Sigmoid colon (tissue), 6 donors: ENCODE measurements at regions not wholly inside any gene's neighbourhood (a gene's known extent, or its start where the extent isn't known, plus 50 kb on each side); places are given as distances from the start of the nearest gene placed in this dataset.
A peak's percentile ranks its signal among the peaks of the same experiment; 100 is the strongest.

Experiments
- DNase-seq: peaks from one replicate; pipeline ENCODE4 v3.0.0-alpha.2; 2019
- H3K27ac ChIP-seq, 4 donors: fragments of 200-600 bp; sonication (generic); one replicate each; pipeline ENCODE4 v1.5.1; 2016 to 2019; ENCODE audit warnings: mild to moderate bottlenecking in 1 of 4
- H3K27me3 ChIP-seq, 3 donors: fragments of 200-600 bp; sonication (generic); one replicate each; pipeline ENCODE4 v1.5.1; 2019; ENCODE audit warnings: mild to moderate bottlenecking in 1 of 3
- H3K36me3 ChIP-seq, 4 donors: fragments of 200-600 bp; sonication (generic); one replicate each; pipeline ENCODE4 v1.5.1; 2016 to 2019
- H3K4me1 ChIP-seq, 4 donors: fragments of 200-600 bp; sonication (generic); one replicate each; pipeline ENCODE4 v1.5.1; 2017 to 2019
- H3K4me3 ChIP-seq, 4 donors: fragments of 200-600 bp; sonication (generic); one replicate each; pipeline ENCODE4 v1.5.1; 2017 to 2019; ENCODE audit warnings: mild to moderate bottlenecking in 2 of 4, moderate library complexity in 1 of 4
- H3K9me3 ChIP-seq, 4 donors: fragments of 200-600 bp in 3 of 4; sonication (generic) in 3 of 4; one replicate each; pipeline versions ENCODE4 v1.5.1 to v1.6.1; 2013 to 2019
- CTCF ChIP-seq, 4 experiments: fragments of 450-650 bp in 3 of 4; fragments of 200-600 bp in 1 of 4; IDR thresholded peaks; one replicate each; pipeline ENCODE4 v1.5.1; 2016 to 2019; ENCODE audit warnings: antibody characterized with exemption in 4 of 4, mild to moderate bottlenecking in 3 of 4, moderate library complexity in 2 of 4
- EP300 ChIP-seq, 4 donors: sonication (generic); formaldehyde crosslinking; IDR thresholded peaks; one replicate each; pipeline ENCODE4 v1.6.1; 2017; ENCODE audit warnings: antibody characterized with exemption in 4 of 4
- POLR2A ChIP-seq, 2 donors: fragments of 450-650 bp; IDR thresholded peaks; one replicate each; pipeline ENCODE4 v1.6.1; 2016; ENCODE audit warnings: antibody characterized with exemption in 2 of 2, mild to moderate bottlenecking in 2 of 2, moderate library complexity in 2 of 2
- POLR2AphosphoS5 ChIP-seq, 4 donors: sonication (generic); formaldehyde crosslinking; IDR thresholded peaks; one replicate each; pipeline ENCODE4 v1.6.1; 2017; ENCODE audit warnings: antibody characterized with exemption in 4 of 4
- WGBS, 2 donors: extraction: QIAGEN DNeasy Blood & Tissue Kit; methylation state at CpG; one replicate each; pipeline ENCODE4 v1.1.7; 2013; 5-methylcytosine and 5-hydroxymethylcytosine counted together
- intact Hi-C: fragments of 100-400 bp; cut with DNase I; formaldehyde crosslinking; loops from one replicate; pipeline ENCODE4 v1.15.1; 2023
- donor health status: healthy with polysubstance abuse.
- donor health status: healthy.

GRCh38 chr3:188067932-188068331 lies 86.0 kb upstream of the LPP start:
- intact Hi-C loops = no loop called here

GRCh38 chr3:188068342-188068741 lies 85.6 kb upstream of the LPP start:
- Histone ChIP-seq H3K27me3 (no peaks in the 10 kb centered on the region), H3K4me3 (no peak overlapping the region), H3K4me1 (no peaks in the 10 kb centered on the region), H3K9me3 (no peaks in the 10 kb centered on the region), H3K27ac (no peak overlapping the region), H3K36me3 (no peaks in the 10 kb centered on the region)
- DNase-seq = no peak
- intact Hi-C loops = no loop called here
- WGBS, 2 donors = 75 to 86% methylated on average over 3 of the region's 3 CpGs
- TF ChIP-seq CTCF (IDR thresholded peaks at IDR 0.05) (no peak), POLR2A (IDR thresholded peaks at IDR 0.05) (no peak), EP300 (IDR thresholded peaks at IDR 0.05) (no peak)

More at GRCh38 chr3:188067932-188068331, 86.0 kb upstream of the LPP start:
- DNase-seq = no peak
- Histone ChIP-seq H3K27ac (no peak overlapping the region), H3K9me3 (no peaks in the 10 kb centered on the region), H3K4me1 (no peaks in the 10 kb centered on the region), H3K27me3 (no peaks in the 10 kb centered on the region), H3K4me3 (no peak overlapping the region), H3K36me3 (no peaks in the 10 kb centered on the region)
- TF ChIP-seq EP300 (IDR thresholded peaks at IDR 0.05) (no peak), POLR2AphosphoS5 (IDR thresholded peaks at IDR 0.05) (no peak), POLR2A (IDR thresholded peaks at IDR 0.05) (no peak), CTCF (IDR thresholded peaks at IDR 0.05) (no peak)

- Histone ChIP-seq H3K36me3 (no peaks in the 10 kb centered on the region), H3K27ac (no peak overlapping the region), H3K27me3 (no peaks in the 10 kb centered on the region), H3K4me1 (peaks cover 0 to 5% (median 0%) of the 10 kb centered on the region in 4 donors), H3K4me3 (no peak overlapping the region), H3K9me3 (no peaks in the 10 kb centered on the region)
- DNase-seq = no peak
- 84% methylated on average over 2 of the region's 2 CpGs for WGBS, 2 donors
- TF ChIP-seq POLR2AphosphoS5 (IDR thresholded peaks at IDR 0.05) (no peak), CTCF (IDR thresholded peaks at IDR 0.05) (no peak), POLR2A (IDR thresholded peaks at IDR 0.05) (no peak), EP300 (IDR thresholded peaks at IDR 0.05) (no peak)
- intact Hi-C loops = no loop called here
These were observed 82.3 kb upstream of the LPP start for GRCh38 chr3:188071636-188072035.

GRCh38 chr3:188076176-188076575 lies 77.8 kb upstream of the LPP start:
- DNase-seq = peak; percentile 64
- Histone ChIP-seq H3K9me3 (no peaks in the 10 kb centered on the region), H3K36me3 (no peaks in the 10 kb centered on the region), H3K4me1 (peaks cover 0 to 5% (median 0%) of the 10 kb centered on the region in 4 donors), H3K27me3 (no peaks in the 10 kb centered on the region), H3K4me3 (no peak overlapping the region), H3K27ac (peak overlapping the region in 2 of 4 donors; percentile 28 to 63)
- WGBS, 2 donors = 92% methylated on average over 4 of the region's 4 CpGs
- TF ChIP-seq EP300 (IDR thresholded peaks at IDR 0.05) = peak; percentile 52 to 85 (median 57)
- TF ChIP-seq CTCF (IDR thresholded peaks at IDR 0.05) = no peak
- TF ChIP-seq POLR2AphosphoS5 (IDR thresholded peaks at IDR 0.05) = peak in 3 of 4 donors; percentile 20 to 65 (median 27)
- intact Hi-C loops = loop anchor here (5.0 kb wide), 1 partner anchor 36 kb away; no protein-coding TSS in a partner anchor

- Histone ChIP-seq H3K36me3 (no peaks in the 10 kb centered on the region), H3K27me3 (no peaks in the 10 kb centered on the region), H3K9me3 (no peaks in the 10 kb centered on the region), H3K27ac (peak overlapping the region in 2 of 4 donors; percentile 28 to 63), H3K4me3 (no peak overlapping the region), H3K4me1 (peaks cover 0 to 5% (median 3%) of the 10 kb centered on the region in 4 donors)
- WGBS, 2 donors = 88 to 93% methylated on average over 8 of the region's 8 CpGs
- intact Hi-C loops = loop anchor here (5.0 kb wide), 1 partner anchor 35 kb away; no protein-coding TSS in a partner anchor
- TF ChIP-seq EP300 (IDR thresholded peaks at IDR 0.05) = peak; percentile 14 to 83 (median 38)
- peak in 3 of 4 donors; percentile 12 to 52 (median 49) for TF ChIP-seq POLR2AphosphoS5 (IDR thresholded peaks at IDR 0.05)
- TF ChIP-seq POLR2A (IDR thresholded peaks at IDR 0.05) = no peak
- no peak for TF ChIP-seq CTCF (IDR thresholded peaks at IDR 0.05)
- DNase-seq = peak; percentile 71
These were observed 76.7 kb upstream of the LPP start for GRCh38 chr3:188077160-188077799.
